ENCODE measurements at regions not wholly inside any gene's neighbourhood (a gene's known extent, or its start where the extent isn't known, plus 50 kb on each side); places are given as distances from the start of the nearest gene placed in this dataset.

GRCh38 chr12:115864396-115864795, 413.1 kb downstream of the MED13L start:
- no peak overlapping the region for H3K4me3 ChIP-seq (ENCODE audit: low read depth, low read length)
- DNase-seq (ENCODE audit: low read depth) = no peak
- TF ChIP-seq, protein P1, sequence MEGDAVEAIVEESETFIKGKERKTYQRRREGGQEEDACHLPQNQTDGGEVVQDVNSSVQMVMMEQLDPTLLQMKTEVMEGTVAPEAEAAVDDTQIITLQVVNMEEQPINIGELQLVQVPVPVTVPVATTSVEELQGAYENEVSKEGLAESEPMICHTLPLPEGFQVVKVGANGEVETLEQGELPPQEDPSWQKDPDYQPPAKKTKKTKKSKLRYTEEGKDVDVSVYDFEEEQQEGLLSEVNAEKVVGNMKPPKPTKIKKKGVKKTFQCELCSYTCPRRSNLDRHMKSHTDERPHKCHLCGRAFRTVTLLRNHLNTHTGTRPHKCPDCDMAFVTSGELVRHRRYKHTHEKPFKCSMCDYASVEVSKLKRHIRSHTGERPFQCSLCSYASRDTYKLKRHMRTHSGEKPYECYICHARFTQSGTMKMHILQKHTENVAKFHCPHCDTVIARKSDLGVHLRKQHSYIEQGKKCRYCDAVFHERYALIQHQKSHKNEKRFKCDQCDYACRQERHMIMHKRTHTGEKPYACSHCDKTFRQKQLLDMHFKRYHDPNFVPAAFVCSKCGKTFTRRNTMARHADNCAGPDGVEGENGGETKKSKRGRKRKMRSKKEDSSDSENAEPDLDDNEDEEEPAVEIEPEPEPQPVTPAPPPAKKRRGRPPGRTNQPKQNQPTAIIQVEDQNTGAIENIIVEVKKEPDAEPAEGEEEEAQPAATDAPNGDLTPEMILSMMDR (IDR thresholded peaks at IDR 0.05; ENCODE audit: control insufficient read depth, extremely low read depth, insufficient read depth) = no peak

DNA sequence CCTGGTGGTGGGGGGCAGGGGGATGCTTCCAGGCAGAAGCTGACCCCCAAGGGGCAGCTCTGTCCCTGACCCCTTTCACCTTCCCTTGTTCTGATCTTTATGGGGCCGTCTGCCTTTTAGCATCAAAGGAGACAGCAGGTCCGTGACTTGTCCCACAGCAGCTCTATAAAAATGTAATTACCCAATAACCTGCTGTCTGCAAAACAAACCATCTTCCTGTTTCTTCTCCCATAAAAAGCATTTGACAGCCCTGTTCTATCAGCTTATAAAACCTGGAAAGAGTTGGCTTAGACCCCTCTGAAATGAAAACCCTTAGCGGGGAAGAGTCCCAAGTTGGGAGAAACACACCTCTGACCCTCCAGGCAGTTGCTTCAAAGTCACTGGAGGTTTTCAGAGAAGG, 416.9 kb downstream of the MED13L start:
- peak; percentile 44 for DNase-seq (ENCODE audit: low read depth)
- no peak overlapping the region for H3K4me3 ChIP-seq (ENCODE audit: low read depth, low read length)
- TF ChIP-seq, protein P1 (IDR thresholded peaks at IDR 0.05; ENCODE audit: control insufficient read depth, extremely low read depth, insufficient read depth) = no peak

- DNase-seq (ENCODE audit: low read depth) = no peak
- H3K4me3 ChIP-seq (ENCODE audit: low read depth, low read length) = no peak overlapping the region
- TF ChIP-seq, protein P1 (IDR thresholded peaks at IDR 0.05; ENCODE audit: control insufficient read depth, extremely low read depth, insufficient read depth) = no peak
Observed at GRCh38 chr12:115859231-115859630, 418.3 kb downstream of the MED13L start.

- H3K4me3 ChIP-seq (ENCODE audit: low read depth, low read length) = no peak overlapping the region
- TF ChIP-seq, protein P1 (IDR thresholded peaks at IDR 0.05; ENCODE audit: control insufficient read depth, extremely low read depth, insufficient read depth) = no peak
- no peak for DNase-seq (ENCODE audit: low read depth)
Observed at GRCh38 chr12:115857923-115858322, 419.6 kb downstream of the MED13L start.

DNA sequence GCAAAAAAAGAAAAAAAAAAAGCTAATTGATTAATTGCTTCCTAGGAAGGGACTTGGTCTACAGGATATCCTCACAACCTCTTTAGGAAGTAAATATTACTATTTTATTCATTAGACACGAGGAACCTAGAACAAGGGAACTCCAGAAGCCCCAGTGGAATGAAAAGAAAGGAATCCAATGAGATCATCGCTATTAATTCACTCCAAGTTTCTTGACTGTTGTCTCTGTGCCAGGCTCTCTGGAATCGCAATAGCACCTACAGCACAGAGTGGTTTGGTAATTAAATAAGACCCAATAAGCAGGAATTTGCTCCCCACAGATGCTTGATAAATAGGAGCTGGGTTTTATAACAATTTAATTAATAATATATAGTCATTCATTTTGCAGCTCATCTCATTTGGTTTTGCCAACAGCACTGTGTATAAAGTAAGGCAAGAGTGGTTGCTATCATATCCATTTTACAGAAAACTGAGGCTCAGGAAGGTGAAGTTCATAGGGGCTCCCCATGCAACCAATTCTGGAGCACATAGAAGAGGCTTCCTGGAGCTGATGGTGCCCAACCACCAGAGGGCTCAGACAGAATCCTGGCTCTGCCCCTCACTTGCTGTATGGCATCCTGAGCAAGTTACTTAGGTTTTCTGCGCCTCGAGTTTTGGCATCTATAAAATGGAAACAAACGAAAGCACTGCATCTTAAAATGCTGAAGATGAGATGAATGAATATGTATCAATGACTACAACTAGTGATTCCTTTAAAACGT, 420.2 kb downstream of the MED13L start:
- H3K4me3 ChIP-seq (ENCODE audit: low read depth, low read length) = no peak overlapping the region
- TF ChIP-seq, protein P1 (IDR thresholded peaks at IDR 0.05; ENCODE audit: control insufficient read depth, extremely low read depth, insufficient read depth) = no peak
- DNase-seq (ENCODE audit: low read depth) = no peak

DNA sequence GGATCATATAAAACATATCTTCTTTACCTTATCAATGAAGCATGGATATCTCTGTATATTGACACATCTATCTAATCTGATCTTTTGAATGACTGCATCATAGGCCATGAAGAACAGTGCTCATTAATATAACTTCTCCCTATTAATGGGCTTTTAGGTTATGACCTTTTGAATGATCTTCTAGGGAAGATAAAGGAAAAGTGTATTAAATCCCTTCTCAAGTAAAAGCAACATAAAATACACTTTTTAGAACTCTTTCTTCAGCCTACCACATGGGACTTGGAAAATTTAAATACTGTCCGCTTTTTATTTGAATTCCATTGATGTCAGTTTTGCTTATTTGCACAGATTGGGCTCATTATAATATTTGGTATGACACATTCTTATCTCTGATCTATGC, 425.4 kb downstream of the MED13L start:
- no peak for DNase-seq (ENCODE audit: low read depth)
- no peak overlapping the region for H3K4me3 ChIP-seq (ENCODE audit: low read depth, low read length)
- TF ChIP-seq, protein P1 (IDR thresholded peaks at IDR 0.05; ENCODE audit: control insufficient read depth, extremely low read depth, insufficient read depth) = no peak

DNA sequence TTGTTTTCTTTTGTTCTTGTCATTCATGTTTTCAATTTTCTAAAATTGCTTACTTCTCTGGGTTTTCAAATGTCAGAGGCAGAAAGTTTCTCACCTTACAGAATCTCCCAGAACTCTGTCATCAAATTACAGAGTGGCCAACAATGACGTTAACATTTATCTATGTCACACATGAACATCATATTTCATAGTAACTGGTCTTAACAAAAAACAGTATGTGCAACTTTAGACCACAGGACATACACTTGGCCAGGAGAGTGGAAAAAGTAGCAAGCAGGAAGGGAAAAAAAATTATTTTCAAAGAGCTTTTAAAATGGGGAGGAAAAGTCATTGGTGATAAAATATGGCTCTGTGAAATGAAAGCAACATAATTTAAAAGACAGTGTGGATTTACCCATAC, 426.5 kb downstream of the MED13L start:
- DNase-seq (ENCODE audit: low read depth) = no peak
- no peak overlapping the region for H3K4me3 ChIP-seq (ENCODE audit: low read depth, low read length)
- TF ChIP-seq, protein P1 (IDR thresholded peaks at IDR 0.05; ENCODE audit: control insufficient read depth, extremely low read depth, insufficient read depth) = no peak
